WI38 (cell line): ENCODE measurements at regions not wholly inside any gene's neighbourhood (a gene's known extent, or its start where the extent isn't known, plus 50 kb on each side); places are given as distances from the start of the nearest gene placed in this dataset.
"Not testable (repeated sequence)": the region's sequence is repeated elsewhere in the genome, so short reads cannot be mapped to it uniquely, and the experiment has no call there.

ENCODE experiments used
- H3K4me3 ChIP-seq: 2 replicates; pipeline ENCODE4 v1.5.1; 2011; ENCODE audit warnings: low read depth, mild to moderate bottlenecking, control low read depth, low read length
- CTCF ChIP-seq: IDR thresholded peaks from 2 replicates; pipeline ENCODE4 v1.5.1; 2012; ENCODE audit warnings: low read depth, mild to moderate bottlenecking, control low read depth, low read length

GRCh38 chr3:110878692-110879091 is 192.9 kb upstream of the NECTIN3 start:
- TF ChIP-seq CTCF = no peak
- H3K4me3 ChIP-seq = no peak overlapping the region

GRCh38 chr3:110881069-110881468 is 190.5 kb upstream of the NECTIN3 start:
- TF ChIP-seq CTCF = no peak
- no peak overlapping the region for H3K4me3 ChIP-seq

GRCh38 chr3:110886222-110886893 is 185.3 kb upstream of the NECTIN3 start:
- no peak for TF ChIP-seq CTCF
- H3K4me3 ChIP-seq = no peak overlapping the region

GRCh38 chr3:110887176-110887575 is 184.4 kb upstream of the NECTIN3 start:
- H3K4me3 ChIP-seq = no peak overlapping the region
- TF ChIP-seq CTCF = no peak

GRCh38 chr3:110888625-110889375 is 182.8 kb upstream of the NECTIN3 start:
- H3K4me3 ChIP-seq = not testable (repeated sequence)

- H3K4me3 ChIP-seq = not testable (repeated sequence)
Measured at GRCh38 chr3:110889376-110889699, 182.3 kb upstream of the NECTIN3 start.

- no peak for TF ChIP-seq CTCF
- H3K4me3 ChIP-seq = no peak overlapping the region
Measured at GRCh38 chr3:110894574-110894973, 177.0 kb upstream of the NECTIN3 start.

- no peak overlapping the region for H3K4me3 ChIP-seq
- no peak for TF ChIP-seq CTCF
Measured at GRCh38 chr3:110895054-110895453, 176.6 kb upstream of the NECTIN3 start.
